Stimulated activated CD8-positive, alpha-beta memory T cell treated with anti-CD3 and anti-CD28 coated beads, Interleukin-12 subunit alpha, Interleukin-12 subunit beta, amount 100 ng/mL, for 4 hours (primary cell): ENCODE measurements at regions not wholly inside any gene's neighbourhood (a gene's known extent, or its start where the extent isn't known, plus 50 kb on each side); places are given as distances from the start of the nearest gene placed in this dataset.

ENCODE experiments used
- DNase-seq: peaks from one replicate; pipeline ENCODE4 v3.0.0-alpha.2; 2020; ENCODE audit warnings: low read depth

GRCh38 chr3:28088811-28089526, 152.4 kb upstream of the CMC1 start:
- no peak for DNase-seq

GRCh38 chr3:28089527-28089897, 151.9 kb upstream of the CMC1 start:
- DNase-seq: no peak

- DNase-seq: no peak
Measured at GRCh38 chr3:28099296-28099695, 142.1 kb upstream of the CMC1 start.

GRCh38 chr3:28101705-28102104, 139.7 kb upstream of the CMC1 start:
- no peak for DNase-seq

- no peak for DNase-seq
Measured at GRCh38 chr3:28103861-28104260, 137.6 kb upstream of the CMC1 start.

GRCh38 chr3:28104896-28105534, 136.4 kb upstream of the CMC1 start:
- no peak for DNase-seq

GRCh38 chr3:28109829-28110228, 131.6 kb upstream of the CMC1 start:
- no peak for DNase-seq

- no peak for DNase-seq
Measured at GRCh38 chr3:28110869-28111268, 130.6 kb upstream of the CMC1 start.

- DNase-seq: no peak
Measured at GRCh38 chr3:28114893-28115292, 126.5 kb upstream of the CMC1 start.

- DNase-seq: no peak
Measured at GRCh38 chr3:28115316-28115715, 126.1 kb upstream of the CMC1 start.

GRCh38 chr3:28117598-28117997, 123.8 kb upstream of the CMC1 start:
- no peak for DNase-seq

- DNase-seq: no peak
Measured at GRCh38 chr3:28118087-28118486, 123.3 kb upstream of the CMC1 start.

GRCh38 chr3:28122227-28122626, 119.2 kb upstream of the CMC1 start:
- no peak for DNase-seq

GRCh38 chr3:28124882-28125281, 116.5 kb upstream of the CMC1 start:
- no peak for DNase-seq

- DNase-seq: no peak
Measured at GRCh38 chr3:28125342-28125741, 116.1 kb upstream of the CMC1 start.

GRCh38 chr3:28130836-28131235, 110.6 kb upstream of the CMC1 start:
- DNase-seq: no peak

- no peak for DNase-seq
Measured at GRCh38 chr3:28132941-28133340, 108.5 kb upstream of the CMC1 start.

- DNase-seq: no peak
Measured at GRCh38 chr3:28134198-28134597, 107.2 kb upstream of the CMC1 start.

- no peak for DNase-seq
Measured at GRCh38 chr3:28134792-28135375, 106.5 kb upstream of the CMC1 start.

- no peak for DNase-seq
Measured at GRCh38 chr3:28136607-28137216, 104.7 kb upstream of the CMC1 start.

GRCh38 chr3:28138043-28138610, 103.3 kb upstream of the CMC1 start:
- DNase-seq: no peak

GRCh38 chr3:28139288-28139687, 102.1 kb upstream of the CMC1 start:
- no peak for DNase-seq
